Activated T-cell treated with anti-CD3 and anti-CD28 coated beads, Interleukin-2, amount 50 U/mL, for 4 hours (primary cell): ENCODE measurements at regions not wholly inside any gene's neighbourhood (a gene's known extent, or its start where the extent isn't known, plus 50 kb on each side); places are given as distances from the start of the nearest gene placed in this dataset.

Experiments
- ATAC-seq, 2 donors: fragments of 200-7000 bp; cut with Tn5 transposase; one replicate each; pipeline ENCODE4 v1.10.0; 2021
- DNase-seq: peaks from one replicate; pipeline ENCODE4 v3.0.0-alpha.2; 2020
- H3K27me3 Mint-ChIP-seq: one replicate; pipeline ENCODE4 v1.8.0; 2021; ENCODE audit warnings: low read depth, mixed read lengths
- H3K36me3 Mint-ChIP-seq: one replicate; pipeline ENCODE4 v1.8.0; 2022; ENCODE audit warnings: mixed read lengths; ENCODE audit not compliant: insufficient read depth
- H3K4me1 Mint-ChIP-seq: one replicate; pipeline ENCODE4 v1.8.0; 2021; ENCODE audit warnings: low read depth, mixed read lengths
- H3K4me3 Mint-ChIP-seq: one replicate; pipeline ENCODE4 v1.8.0; 2021; ENCODE audit warnings: mild to moderate bottlenecking, moderate library complexity, mixed read lengths
- H3K9me3 Mint-ChIP-seq: one replicate; pipeline ENCODE4 v1.8.0; 2021; ENCODE audit warnings: mixed read lengths

DNA sequence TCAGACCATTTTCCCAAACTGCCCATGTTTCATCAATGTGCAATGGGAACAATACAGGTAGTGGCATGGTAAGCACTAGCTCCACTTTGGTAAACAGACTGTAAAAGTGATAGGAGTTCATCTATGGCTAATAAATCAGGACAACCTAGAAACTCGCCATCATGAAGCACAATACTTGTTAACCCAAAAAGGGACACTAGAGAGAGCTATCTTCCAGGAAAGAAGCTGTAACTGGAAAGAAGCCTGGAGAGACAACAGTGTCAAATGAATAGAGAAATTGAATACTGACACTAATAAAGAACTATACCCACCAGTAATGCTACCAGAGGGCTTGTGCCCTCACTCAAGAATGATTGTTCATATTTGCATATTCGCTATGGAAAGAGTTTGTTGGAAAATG is 164.7 kb upstream of the RGS18 start:
- no peaks in the 10 kb centered on the region for H3K4me1 Mint-ChIP-seq
- no peak for DNase-seq
- H3K27me3 Mint-ChIP-seq: no peaks in the 10 kb centered on the region
- peaks cover 4% of the 10 kb centered on the region for H3K9me3 Mint-ChIP-seq
- no peak overlapping the region for H3K4me3 Mint-ChIP-seq
- no peak for ATAC-seq
- no peaks in the 10 kb centered on the region for H3K36me3 Mint-ChIP-seq

DNA sequence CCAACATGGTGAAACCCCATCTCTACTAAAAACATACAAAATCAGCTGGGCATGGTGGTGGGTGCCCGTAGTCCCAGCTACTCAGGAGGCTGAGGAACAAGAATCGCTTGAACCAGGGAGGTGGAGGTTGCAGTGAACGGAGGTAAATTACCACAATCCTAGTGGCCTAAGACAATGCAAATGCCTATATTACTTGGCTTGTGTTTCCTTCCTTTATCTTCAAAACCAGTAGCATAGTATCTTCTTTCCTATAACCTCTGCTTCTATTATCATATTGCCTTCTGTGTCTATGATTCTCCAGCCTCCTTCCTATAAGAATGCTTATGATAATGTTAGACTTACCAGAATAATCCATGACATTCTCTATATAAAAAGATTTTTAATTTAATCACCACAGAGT is 156.2 kb upstream of the RGS18 start:
- Mint-ChIP-seq H3K36me3 (no peaks in the 10 kb centered on the region), H3K27me3 (no peaks in the 10 kb centered on the region), H3K4me1 (no peaks in the 10 kb centered on the region), H3K4me3 (no peak overlapping the region), H3K9me3 (no peaks in the 10 kb centered on the region)
- ATAC-seq: no peak
- DNase-seq: no peak

DNA sequence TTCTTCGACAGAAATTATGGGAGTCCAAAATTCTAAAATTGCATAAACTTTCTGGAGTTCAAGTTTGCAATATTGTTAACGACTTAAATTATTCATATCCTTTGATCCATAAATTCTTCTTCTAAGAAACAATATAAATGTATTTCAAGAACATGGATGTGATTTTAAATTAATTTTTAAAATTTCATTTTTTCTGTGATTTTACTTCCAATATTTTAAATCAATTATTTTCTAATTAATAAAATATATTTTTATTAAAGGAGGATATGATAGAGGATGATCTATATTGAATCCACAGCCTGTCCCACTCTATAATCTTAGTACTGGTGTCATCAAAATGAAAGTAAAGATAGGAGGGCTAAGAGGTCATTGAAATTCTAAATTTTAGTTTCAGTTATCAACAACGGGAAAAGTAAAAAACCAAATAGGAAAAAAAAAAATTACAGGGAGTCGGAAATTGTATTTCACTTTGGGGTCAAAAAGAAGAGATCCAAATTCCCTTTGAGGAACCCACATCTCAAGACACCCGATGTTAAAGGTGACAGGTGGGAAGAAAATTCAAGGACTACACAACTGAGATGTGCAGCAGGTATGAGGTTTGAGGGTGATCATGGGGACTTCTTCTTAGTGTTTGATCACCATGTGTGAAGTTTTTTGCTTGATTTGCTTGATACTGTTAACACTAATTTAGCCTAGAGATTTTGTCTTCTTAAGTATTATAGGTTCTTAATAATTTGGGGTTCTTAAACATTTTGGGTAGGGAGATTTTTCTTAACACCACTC is 154.8 kb upstream of the RGS18 start:
- H3K4me1 Mint-ChIP-seq: no peaks in the 10 kb centered on the region
- DNase-seq (no peak), ATAC-seq (no peak)
- H3K4me3 Mint-ChIP-seq: no peak overlapping the region
- no peaks in the 10 kb centered on the region for H3K27me3 Mint-ChIP-seq
- no peaks in the 10 kb centered on the region for H3K9me3 Mint-ChIP-seq
- H3K36me3 Mint-ChIP-seq: no peaks in the 10 kb centered on the region

DNA sequence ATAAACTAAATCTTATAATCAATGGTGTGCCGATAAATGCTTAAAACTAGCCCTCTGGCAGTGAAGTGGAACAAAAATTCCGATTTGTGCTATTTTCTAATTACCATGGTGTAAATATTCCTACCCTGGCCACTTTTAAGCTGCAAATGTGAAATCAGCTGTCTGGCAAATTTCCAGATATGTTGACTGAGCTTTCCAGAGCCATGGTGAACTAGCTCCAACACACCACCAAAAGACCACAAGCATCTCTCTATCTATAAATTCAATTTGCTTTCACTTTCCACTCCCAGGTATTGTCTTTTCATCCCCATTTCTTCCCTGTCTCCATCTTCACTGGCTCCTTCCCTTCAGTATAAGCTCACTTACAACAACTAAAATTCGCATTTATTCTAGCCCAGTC is 152.3 kb upstream of the RGS18 start:
- H3K36me3 Mint-ChIP-seq: no peaks in the 10 kb centered on the region
- no peak for DNase-seq
- no peak overlapping the region for H3K4me3 Mint-ChIP-seq
- H3K9me3 Mint-ChIP-seq: no peaks in the 10 kb centered on the region
- no peaks in the 10 kb centered on the region for H3K27me3 Mint-ChIP-seq
- no peak for ATAC-seq
- no peaks in the 10 kb centered on the region for H3K4me1 Mint-ChIP-seq

DNA sequence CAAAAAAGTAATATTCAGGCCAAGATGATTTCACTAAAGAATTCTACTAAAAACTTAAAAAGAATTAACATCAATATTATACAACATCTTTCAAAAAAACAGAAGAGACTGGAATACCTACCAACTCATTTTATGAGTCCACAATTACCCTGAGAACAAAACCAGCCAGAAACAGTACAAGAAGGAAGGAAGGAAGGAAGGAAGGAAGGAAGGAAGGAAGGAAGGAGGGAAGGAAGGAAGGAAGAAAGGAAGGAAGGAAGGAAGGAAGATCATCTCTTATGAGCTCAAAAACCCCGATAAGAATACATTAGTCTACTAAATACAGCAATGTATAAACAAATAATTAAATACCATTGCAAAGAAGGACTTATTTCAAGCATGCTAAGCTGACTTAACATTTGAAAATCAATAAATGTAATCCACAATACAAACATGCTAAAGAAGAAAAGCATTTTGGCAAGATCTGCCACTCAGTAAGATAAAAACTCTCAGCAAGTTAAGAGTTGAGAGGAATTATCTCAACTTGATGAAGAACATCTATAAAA is 149.9 kb upstream of the RGS18 start:
- ATAC-seq (no peak), DNase-seq (no peak)
- no peaks in the 10 kb centered on the region for H3K9me3 Mint-ChIP-seq
- H3K27me3 Mint-ChIP-seq: no peaks in the 10 kb centered on the region
- no peak overlapping the region for H3K4me3 Mint-ChIP-seq
- H3K4me1 Mint-ChIP-seq: no peaks in the 10 kb centered on the region
- no peaks in the 10 kb centered on the region for H3K36me3 Mint-ChIP-seq

DNA sequence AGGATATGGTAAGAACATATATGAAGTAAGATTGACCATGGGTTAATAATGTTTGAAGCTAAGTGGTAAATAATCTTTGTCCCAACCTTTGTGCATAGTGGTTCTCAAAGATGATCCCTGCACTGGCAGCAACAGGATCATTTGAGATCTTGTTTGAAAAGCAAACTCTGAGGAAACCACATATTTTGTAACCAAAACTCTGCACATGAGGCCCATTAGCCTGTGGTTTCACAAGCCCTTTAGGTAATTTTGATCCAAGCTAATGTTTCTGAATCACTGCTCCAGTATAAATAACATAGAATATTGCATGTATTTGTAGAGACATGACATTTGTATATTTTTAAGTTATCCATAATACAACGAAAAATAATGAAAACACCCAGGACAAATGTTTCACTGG is 147.9 kb upstream of the RGS18 start:
- no peaks in the 10 kb centered on the region for H3K9me3 Mint-ChIP-seq
- DNase-seq (no peak), ATAC-seq (no peak)
- no peaks in the 10 kb centered on the region for H3K27me3 Mint-ChIP-seq
- H3K4me1 Mint-ChIP-seq: no peaks in the 10 kb centered on the region
- H3K36me3 Mint-ChIP-seq: no peaks in the 10 kb centered on the region
- H3K4me3 Mint-ChIP-seq: no peak overlapping the region

DNA sequence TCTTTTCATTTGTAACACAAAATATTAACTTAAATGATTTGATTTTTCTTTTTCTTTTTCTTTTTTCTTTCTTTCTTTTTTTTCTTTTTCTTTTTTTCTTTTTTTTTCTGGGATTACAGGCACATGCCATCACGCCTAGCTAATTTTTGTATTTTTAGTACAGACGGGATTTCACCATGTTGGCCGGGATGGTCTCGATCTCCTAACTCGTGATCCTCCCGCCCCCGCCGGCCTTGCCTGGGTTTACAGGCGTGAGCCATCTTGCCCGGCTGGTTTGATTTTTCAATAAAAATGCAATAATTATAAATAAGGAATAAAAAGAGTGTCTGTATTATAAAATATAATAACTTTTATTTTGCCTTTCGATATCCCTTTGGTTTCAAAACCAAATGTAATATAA is 146.7 kb upstream of the RGS18 start:
- no peak for ATAC-seq
- Mint-ChIP-seq H3K36me3 (no peaks in the 10 kb centered on the region), H3K4me3 (no peak overlapping the region), H3K4me1 (no peaks in the 10 kb centered on the region), H3K27me3 (no peaks in the 10 kb centered on the region), H3K9me3 (peaks cover 2% of the 10 kb centered on the region)
- DNase-seq: no peak

DNA sequence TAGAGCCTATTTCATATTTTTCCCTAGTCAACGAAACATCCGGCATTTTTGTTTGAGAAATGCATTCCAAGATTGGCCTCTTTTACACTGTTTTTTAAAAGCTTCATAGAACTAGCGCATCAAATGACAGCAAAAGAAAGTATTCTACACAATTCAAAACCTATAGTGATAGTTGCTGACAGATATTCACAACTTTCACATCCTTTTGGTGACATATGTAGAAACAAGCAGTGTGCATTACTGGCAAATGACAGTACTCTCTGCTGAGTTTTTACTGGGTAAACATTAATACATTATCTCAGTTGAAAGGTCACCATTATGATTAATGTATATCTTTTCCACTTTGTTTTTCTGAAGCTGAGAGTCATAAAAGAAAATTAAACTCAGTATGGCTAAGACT is 135.4 kb upstream of the RGS18 start:
- Mint-ChIP-seq H3K9me3 (peaks cover 11% of the 10 kb centered on the region), H3K4me3 (no peak overlapping the region), H3K36me3 (no peaks in the 10 kb centered on the region), H3K27me3 (no peaks in the 10 kb centered on the region), H3K4me1 (no peaks in the 10 kb centered on the region)
- DNase-seq: no peak
- no peak for ATAC-seq

DNA sequence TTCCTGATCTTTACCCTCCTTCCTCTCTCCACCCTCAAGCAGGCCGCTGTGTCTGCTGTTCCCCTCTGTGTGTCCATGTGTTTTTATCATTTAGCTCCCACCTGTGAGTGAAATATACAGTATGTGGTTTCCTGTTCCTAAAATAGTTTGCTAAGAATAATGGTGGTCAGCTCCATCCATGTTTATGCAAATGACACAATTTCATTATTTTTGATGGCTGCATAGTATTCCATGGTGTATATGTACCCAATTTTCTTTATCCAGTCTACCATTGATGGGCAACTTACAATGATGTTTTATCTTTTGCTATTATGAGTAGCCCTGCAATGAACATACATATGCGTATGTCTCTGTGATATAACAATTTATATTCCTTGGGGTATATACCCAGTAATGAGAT is 133.4 kb upstream of the RGS18 start:
- Mint-ChIP-seq H3K27me3 (no peaks in the 10 kb centered on the region), H3K36me3 (no peaks in the 10 kb centered on the region), H3K9me3 (peaks cover 7% of the 10 kb centered on the region), H3K4me1 (no peaks in the 10 kb centered on the region), H3K4me3 (no peak overlapping the region)
- ATAC-seq: no peak
- no peak for DNase-seq

DNA sequence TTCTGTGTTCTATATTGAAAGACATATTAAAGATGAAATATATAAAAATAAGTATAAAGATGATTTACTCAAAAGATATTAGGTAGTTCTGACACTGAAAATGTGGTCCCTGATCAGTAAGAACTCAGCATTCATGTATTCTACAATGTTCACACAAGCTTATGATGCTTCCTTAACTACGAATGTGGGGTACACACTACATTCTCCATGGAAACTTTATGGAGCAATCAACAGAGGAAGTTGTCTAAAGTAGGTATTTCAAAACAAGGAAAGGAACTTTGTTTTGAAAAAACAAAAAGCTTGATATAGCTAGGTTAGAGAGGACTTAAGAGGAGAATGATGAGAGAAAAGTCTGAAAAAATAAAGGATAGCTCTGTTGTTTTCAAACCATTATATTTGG is 119.7 kb upstream of the RGS18 start:
- DNase-seq (no peak), ATAC-seq (no peak)
- Mint-ChIP-seq H3K4me3 (no peak overlapping the region), H3K4me1 (no peaks in the 10 kb centered on the region), H3K9me3 (peaks cover 5% of the 10 kb centered on the region), H3K36me3 (no peaks in the 10 kb centered on the region), H3K27me3 (no peaks in the 10 kb centered on the region)

DNA sequence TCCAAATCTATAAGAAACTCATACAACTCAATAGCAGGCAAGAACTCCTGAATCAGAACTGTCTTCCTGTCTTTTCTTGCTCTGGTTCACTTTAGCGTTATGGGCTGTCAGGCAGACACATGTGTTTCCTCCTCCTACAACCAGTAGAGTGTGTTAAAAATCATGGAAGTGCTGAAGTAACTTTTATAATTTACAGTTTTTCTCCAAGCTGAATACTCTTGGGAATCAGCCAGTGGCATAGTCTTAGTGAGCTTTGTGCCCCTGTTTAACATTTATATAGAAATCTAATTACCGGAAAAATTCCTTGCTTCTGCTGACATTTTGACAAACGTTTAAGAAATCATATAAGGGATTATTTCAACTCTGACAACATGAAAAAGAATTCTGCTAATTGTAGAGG is 113.1 kb upstream of the RGS18 start:
- DNase-seq: no peak
- Mint-ChIP-seq H3K36me3 (no peaks in the 10 kb centered on the region), H3K4me1 (no peaks in the 10 kb centered on the region), H3K9me3 (no peaks in the 10 kb centered on the region), H3K4me3 (no peak overlapping the region), H3K27me3 (no peaks in the 10 kb centered on the region)
- no peak for ATAC-seq

DNA sequence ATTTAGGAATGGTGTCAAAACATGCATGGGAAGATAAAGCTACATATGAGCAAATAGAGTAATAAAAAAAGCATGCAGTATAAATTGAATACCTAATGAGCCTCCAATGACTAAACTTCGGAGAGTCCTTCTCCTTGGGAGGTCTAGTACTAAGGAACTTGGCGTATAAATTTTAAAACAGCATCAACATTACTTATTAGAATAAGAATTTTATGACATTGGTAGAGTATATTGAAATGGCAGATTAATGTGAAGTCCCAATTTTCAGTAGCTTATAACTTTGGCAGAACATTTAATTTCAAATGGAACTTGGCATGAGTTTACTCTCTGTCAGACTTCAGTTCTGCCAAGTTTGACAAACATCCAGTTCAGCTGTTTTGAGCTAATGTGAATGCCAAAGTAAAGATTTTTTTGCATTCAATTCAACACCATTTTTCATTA is 104.7 kb upstream of the RGS18 start:
- H3K4me3 Mint-ChIP-seq: no peak overlapping the region
- peaks cover 5% of the 10 kb centered on the region for H3K9me3 Mint-ChIP-seq
- no peaks in the 10 kb centered on the region for H3K4me1 Mint-ChIP-seq
- ATAC-seq (no peak), DNase-seq (no peak)
- no peaks in the 10 kb centered on the region for H3K36me3 Mint-ChIP-seq
- H3K27me3 Mint-ChIP-seq: no peaks in the 10 kb centered on the region

DNA sequence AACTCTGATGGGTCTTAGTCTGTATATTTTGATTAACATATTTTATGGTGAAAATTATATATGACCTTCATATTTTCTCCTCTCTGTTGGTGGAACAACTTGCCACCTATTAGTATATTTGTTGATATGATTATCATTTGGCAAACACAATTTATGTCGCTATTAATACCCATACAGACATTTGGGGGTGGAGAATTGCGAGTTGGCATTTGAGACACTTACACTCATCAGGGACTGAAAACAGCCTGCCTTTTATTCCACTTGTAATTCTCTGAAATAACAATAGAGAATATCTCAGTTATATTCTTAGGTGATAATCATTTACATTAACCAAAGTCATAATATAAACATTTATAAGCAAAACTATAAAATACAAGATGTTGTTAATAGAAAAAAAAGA is 100.5 kb upstream of the RGS18 start:
- Mint-ChIP-seq H3K9me3 (peaks cover under 1% of the 10 kb centered on the region), H3K4me1 (no peaks in the 10 kb centered on the region), H3K4me3 (no peak overlapping the region), H3K27me3 (no peaks in the 10 kb centered on the region), H3K36me3 (no peaks in the 10 kb centered on the region)
- DNase-seq (no peak), ATAC-seq (no peak)

DNA sequence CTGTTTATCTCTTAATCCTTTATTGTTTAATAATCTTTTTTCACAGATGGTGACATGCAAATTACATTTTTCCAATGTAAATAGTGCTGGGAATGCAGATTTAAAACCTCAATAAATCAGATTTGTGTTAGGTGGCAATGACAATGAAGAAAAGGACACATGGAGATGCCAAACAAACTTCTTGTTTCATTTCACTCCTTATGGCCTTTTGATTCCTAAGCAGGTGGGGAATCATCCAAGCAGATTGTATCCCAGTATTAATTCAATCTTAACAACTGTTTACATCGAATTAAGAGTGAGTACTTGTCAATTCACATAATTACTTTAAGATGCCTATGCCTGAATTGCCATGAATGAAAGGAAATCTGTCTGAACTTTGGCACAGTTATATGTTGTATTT is 98.9 kb upstream of the RGS18 start:
- Mint-ChIP-seq H3K36me3 (no peaks in the 10 kb centered on the region), H3K27me3 (no peaks in the 10 kb centered on the region), H3K9me3 (no peaks in the 10 kb centered on the region), H3K4me3 (no peak overlapping the region), H3K4me1 (no peaks in the 10 kb centered on the region)
- no peak for ATAC-seq
- no peak for DNase-seq

DNA sequence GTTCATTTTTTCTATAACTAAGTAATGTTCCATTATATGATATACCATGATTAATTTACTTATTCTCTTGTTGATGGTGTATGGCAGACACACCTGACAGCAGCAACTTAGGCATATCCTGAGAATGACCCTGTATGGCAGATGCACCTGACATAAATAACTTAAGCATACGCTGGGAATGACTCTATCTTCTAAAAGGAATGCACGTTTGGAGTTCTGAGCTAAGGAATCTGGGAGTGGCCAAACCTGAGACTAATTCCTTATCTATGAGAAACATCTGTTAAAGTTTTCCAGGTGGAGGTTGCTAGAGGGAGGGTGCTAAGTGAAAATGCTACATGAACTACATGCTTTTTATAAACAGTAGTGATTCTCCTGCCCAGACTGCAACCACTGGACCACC is 96.7 kb upstream of the RGS18 start:
- Mint-ChIP-seq H3K9me3 (no peaks in the 10 kb centered on the region), H3K4me1 (no peaks in the 10 kb centered on the region), H3K4me3 (no peak overlapping the region), H3K36me3 (no peaks in the 10 kb centered on the region), H3K27me3 (no peaks in the 10 kb centered on the region)
- DNase-seq (no peak), ATAC-seq (no peak)
